Adipocyte (in vitro differentiated cells): ENCODE measurements at regions not wholly inside any gene's neighbourhood (a gene's known extent, or its start where the extent isn't known, plus 50 kb on each side); places are given as distances from the start of the nearest gene placed in this dataset.
"Not testable (repeated sequence)": the region's sequence is repeated elsewhere in the genome, so short reads cannot be mapped to it uniquely, and the experiment has no call there.

Experiments used
- DNase-seq: peaks from one replicate; pipeline ENCODE4 v3.0.0-alpha.2; 2015; ENCODE audit warnings: low read depth
- H3K27me3 ChIP-seq: replicated peaks from 2 replicates; pipeline ENCODE4 v1.7.0; 2013; ENCODE audit warnings: mild to moderate bottlenecking, low read length, moderate library complexity; ENCODE audit not compliant: control insufficient read depth, insufficient read depth
- H3K36me3 ChIP-seq: 2 replicates; pipeline ENCODE4 v1.7.0; 2013; ENCODE audit warnings: low read length, mild to moderate bottlenecking, moderate library complexity; ENCODE audit not compliant: control insufficient read depth, insufficient read depth, severe bottlenecking
- H3K4me1 ChIP-seq: 2 replicates; pipeline ENCODE4 v1.7.0; 2013; ENCODE audit warnings: mild to moderate bottlenecking, low read length, moderate library complexity; ENCODE audit not compliant: control insufficient read depth, insufficient read depth
- H3K4me3 ChIP-seq: 2 replicates; pipeline ENCODE4 v1.7.0; 2013; ENCODE audit warnings: mild to moderate bottlenecking, low read length, moderate library complexity
- H3K9ac ChIP-seq: 2 replicates; pipeline ENCODE4 v1.7.0; 2013; ENCODE audit warnings: mild to moderate bottlenecking, low read length, moderate library complexity
- H3K9me3 ChIP-seq: 2 replicates; pipeline ENCODE4 v1.7.0; 2013; ENCODE audit warnings: mild to moderate bottlenecking, low read length, moderate library complexity; ENCODE audit not compliant: control insufficient read depth

GRCh38 chr3:104089987-104090386 lies 1276.7 kb upstream of the ALCAM start:
- not testable (repeated sequence) for H3K27me3 ChIP-seq, DNase-seq, H3K9ac ChIP-seq, H3K4me1 ChIP-seq, H3K4me3 ChIP-seq, H3K36me3 ChIP-seq, H3K9me3 ChIP-seq

GRCh38 chr3:104101736-104102135 lies 1265.0 kb upstream of the ALCAM start:
- Histone ChIP-seq H3K4me1 (no peaks in the 10 kb centered on the region), H3K4me3 (no peak overlapping the region), H3K9me3 (no peaks in the 10 kb centered on the region), H3K9ac (no peak overlapping the region), H3K36me3 (no peaks in the 10 kb centered on the region), H3K27me3 (no peaks in the 10 kb centered on the region)
- no peak for DNase-seq

- Histone ChIP-seq H3K4me1 (no peaks in the 10 kb centered on the region), H3K27me3 (no peaks in the 10 kb centered on the region), H3K4me3 (no peak overlapping the region), H3K9ac (no peak overlapping the region), H3K36me3 (no peaks in the 10 kb centered on the region), H3K9me3 (no peaks in the 10 kb centered on the region)
- peak; percentile 75 for DNase-seq
These were observed 1264.3 kb upstream of the ALCAM start for GRCh38 chr3:104102386-104102785.

- no peak overlapping the region for H3K4me3 ChIP-seq
- no peak overlapping the region for H3K9ac ChIP-seq
- DNase-seq = no peak
- no peaks in the 10 kb centered on the region for H3K4me1 ChIP-seq
- no peaks in the 10 kb centered on the region for H3K27me3 ChIP-seq
- no peaks in the 10 kb centered on the region for H3K36me3 ChIP-seq
- H3K9me3 ChIP-seq = no peaks in the 10 kb centered on the region
These were observed 1260.4 kb upstream of the ALCAM start for GRCh38 chr3:104106276-104106675.

DNA sequence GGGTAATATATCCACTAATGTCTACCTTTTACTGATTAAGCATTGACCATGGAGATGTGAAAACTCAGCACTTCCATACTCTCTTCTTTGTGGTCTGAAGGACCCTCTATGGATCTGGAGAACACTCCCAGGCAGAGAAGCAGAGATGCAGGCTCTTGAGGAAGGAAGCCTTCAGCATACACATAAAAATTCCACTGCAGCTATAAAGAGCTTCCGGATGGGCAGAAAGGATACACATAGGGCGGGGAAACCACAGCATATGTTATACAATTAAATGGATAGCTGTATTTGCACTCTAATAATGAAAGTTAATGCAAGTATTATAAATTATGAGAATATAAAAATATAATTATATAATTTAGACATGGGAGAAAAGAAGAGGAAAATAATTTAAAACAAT lies 1258.2 kb upstream of the ALCAM start:
- H3K36me3 ChIP-seq = no peaks in the 10 kb centered on the region
- DNase-seq = no peak
- no peaks in the 10 kb centered on the region for H3K9me3 ChIP-seq
- no peak overlapping the region for H3K9ac ChIP-seq
- no peaks in the 10 kb centered on the region for H3K27me3 ChIP-seq
- H3K4me1 ChIP-seq = no peaks in the 10 kb centered on the region
- no peak overlapping the region for H3K4me3 ChIP-seq

DNA sequence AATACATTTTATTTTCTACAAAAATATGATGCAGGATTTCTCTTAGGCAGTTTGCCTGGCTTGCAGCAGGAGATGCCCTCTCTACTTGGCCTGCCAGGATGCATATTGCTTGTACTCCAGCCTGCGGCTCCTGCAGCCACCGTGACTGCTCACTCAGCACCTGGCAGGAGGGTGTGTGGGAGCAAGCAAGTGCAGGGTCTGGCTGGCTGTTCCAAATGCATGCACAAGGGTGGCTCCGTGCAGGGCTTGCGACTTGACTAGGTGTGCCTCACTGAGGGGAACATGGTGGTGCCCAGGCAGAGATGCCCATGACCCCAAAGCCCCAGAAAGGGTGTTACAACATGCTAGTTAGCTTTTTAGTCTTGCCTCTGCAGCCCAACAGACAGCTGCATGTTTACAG lies 1240.2 kb upstream of the ALCAM start:
- no peaks in the 10 kb centered on the region for H3K36me3 ChIP-seq
- no peak for DNase-seq
- no peaks in the 10 kb centered on the region for H3K9me3 ChIP-seq
- no peak overlapping the region for H3K9ac ChIP-seq
- H3K4me3 ChIP-seq = no peak overlapping the region
- H3K27me3 ChIP-seq = no peaks in the 10 kb centered on the region
- H3K4me1 ChIP-seq = no peaks in the 10 kb centered on the region

DNA sequence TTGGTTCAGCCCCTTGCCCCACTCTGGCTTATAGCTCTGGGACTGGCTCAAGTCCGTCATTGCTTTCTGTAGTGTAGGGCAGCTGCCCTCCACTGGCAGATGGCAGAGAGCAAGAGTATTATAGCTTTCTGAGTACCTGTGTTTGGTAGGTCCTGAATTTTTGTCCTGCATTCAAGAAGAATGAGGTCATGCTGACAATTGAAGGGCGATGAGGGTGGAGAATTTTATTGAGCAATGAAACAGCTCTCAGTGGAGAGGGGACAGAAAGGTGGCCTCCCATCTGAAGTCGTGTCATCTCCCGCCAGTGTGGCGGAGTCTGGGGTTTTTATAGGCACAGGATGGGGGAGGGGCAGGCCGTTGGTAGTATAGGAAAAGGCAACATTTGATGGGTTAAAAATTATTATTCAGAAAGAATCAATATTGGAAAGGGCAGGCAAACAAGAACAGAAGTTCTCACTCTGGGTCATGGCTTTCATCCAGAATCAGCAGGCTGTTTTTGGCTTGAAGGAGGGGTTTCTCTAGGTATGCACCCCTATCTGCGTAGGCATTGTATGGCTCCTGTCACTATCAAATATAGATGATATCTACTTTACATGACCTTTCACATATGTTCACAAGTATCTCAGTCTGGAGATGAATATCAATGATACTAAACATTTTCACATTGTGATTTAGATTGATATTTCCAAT lies 1239.7 kb upstream of the ALCAM start:
- no peaks in the 10 kb centered on the region for H3K27me3 ChIP-seq
- H3K4me1 ChIP-seq = no peaks in the 10 kb centered on the region
- no peak for DNase-seq
- H3K9me3 ChIP-seq = no peaks in the 10 kb centered on the region
- H3K9ac ChIP-seq = no peak overlapping the region
- H3K36me3 ChIP-seq = no peaks in the 10 kb centered on the region
- no peak overlapping the region for H3K4me3 ChIP-seq

DNA sequence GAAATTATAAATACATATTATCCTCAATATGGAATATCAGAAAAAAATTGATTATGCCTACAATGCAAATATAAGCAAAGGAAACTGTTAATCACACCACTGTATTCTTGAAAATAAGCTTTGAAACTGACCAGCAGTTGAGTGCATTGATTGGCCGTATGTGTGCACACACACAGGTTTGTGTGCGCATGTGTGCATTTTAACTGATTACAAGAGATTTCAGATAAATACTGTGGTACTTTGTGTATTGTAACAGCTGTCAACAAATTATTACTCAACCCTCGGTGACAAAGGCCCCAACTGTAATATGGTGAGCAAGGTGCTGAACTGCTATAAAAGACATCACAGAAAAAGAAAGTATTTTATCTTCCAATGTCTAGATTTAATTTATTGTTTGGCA lies 1238.9 kb upstream of the ALCAM start:
- H3K9ac ChIP-seq = no peak overlapping the region
- no peaks in the 10 kb centered on the region for H3K4me1 ChIP-seq
- no peaks in the 10 kb centered on the region for H3K36me3 ChIP-seq
- H3K27me3 ChIP-seq = no peaks in the 10 kb centered on the region
- H3K4me3 ChIP-seq = no peak overlapping the region
- H3K9me3 ChIP-seq = no peaks in the 10 kb centered on the region
- no peak for DNase-seq

DNA sequence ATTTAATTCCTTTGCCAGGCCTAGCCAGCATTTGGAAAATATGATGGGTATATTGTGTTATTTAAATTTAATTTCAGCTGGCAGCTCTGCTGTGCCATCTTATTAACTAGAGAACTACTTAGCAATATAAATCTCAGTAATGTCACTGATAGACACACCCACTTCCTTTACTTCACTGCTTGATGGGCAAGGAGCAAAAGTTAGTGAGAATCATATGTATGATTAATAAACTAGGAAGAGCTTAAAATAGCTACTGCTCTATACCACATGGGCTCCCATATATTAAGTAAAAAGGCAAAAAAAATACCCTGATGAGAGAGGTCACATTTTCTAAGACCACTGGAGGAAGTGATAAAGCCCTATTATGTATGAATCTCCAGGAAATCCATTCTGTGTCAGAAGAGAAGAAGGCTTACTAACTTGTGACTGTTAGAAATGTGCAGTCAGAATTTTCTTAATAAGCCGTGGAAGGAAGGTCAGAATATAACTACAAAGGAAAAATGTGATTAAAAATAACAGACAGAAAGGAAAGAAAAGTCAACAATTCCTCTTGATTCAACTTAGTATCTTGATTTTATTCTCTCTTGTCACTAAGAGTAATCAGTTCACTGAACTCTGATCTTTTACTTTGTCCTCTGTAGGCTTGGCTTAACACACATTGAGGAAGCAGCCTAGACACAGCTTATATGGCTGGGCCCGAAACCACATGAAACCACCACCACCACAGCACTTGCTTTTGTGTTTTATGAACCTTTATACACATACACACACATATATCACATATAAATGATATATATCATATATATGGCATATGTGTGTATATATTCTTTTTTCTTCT lies 1233.9 kb upstream of the ALCAM start:
- Histone ChIP-seq H3K4me3 (no peak overlapping the region), H3K9ac (no peak overlapping the region), H3K4me1 (no peaks in the 10 kb centered on the region), H3K9me3 (no peaks in the 10 kb centered on the region), H3K27me3 (no peaks in the 10 kb centered on the region), H3K36me3 (no peaks in the 10 kb centered on the region)
- no peak for DNase-seq

- Histone ChIP-seq H3K4me1 (no peaks in the 10 kb centered on the region), H3K36me3 (no peaks in the 10 kb centered on the region), H3K4me3 (no peak overlapping the region), H3K9me3 (no peaks in the 10 kb centered on the region), H3K9ac (no peak overlapping the region), H3K27me3 (no peaks in the 10 kb centered on the region)
- no peak for DNase-seq
These were observed 1233.1 kb upstream of the ALCAM start for GRCh38 chr3:104133630-104134029.

GRCh38 chr3:104137116-104137515 lies 1229.6 kb upstream of the ALCAM start:
- no peaks in the 10 kb centered on the region for H3K9me3 ChIP-seq

More at GRCh38 chr3:104137116-104137515, 1229.6 kb upstream of the ALCAM start:
- H3K27me3 ChIP-seq = no peaks in the 10 kb centered on the region
- no peaks in the 10 kb centered on the region for H3K4me1 ChIP-seq
- no peak overlapping the region for H3K9ac ChIP-seq
- H3K36me3 ChIP-seq = no peaks in the 10 kb centered on the region
- H3K4me3 ChIP-seq = no peak overlapping the region
- no peak for DNase-seq
